ENCODE measurements at regions not wholly inside any gene's neighbourhood (a gene's known extent, or its start where the extent isn't known, plus 50 kb on each side); places are given as distances from the start of the nearest gene placed in this dataset.

- TF ChIP-seq, protein P1, sequence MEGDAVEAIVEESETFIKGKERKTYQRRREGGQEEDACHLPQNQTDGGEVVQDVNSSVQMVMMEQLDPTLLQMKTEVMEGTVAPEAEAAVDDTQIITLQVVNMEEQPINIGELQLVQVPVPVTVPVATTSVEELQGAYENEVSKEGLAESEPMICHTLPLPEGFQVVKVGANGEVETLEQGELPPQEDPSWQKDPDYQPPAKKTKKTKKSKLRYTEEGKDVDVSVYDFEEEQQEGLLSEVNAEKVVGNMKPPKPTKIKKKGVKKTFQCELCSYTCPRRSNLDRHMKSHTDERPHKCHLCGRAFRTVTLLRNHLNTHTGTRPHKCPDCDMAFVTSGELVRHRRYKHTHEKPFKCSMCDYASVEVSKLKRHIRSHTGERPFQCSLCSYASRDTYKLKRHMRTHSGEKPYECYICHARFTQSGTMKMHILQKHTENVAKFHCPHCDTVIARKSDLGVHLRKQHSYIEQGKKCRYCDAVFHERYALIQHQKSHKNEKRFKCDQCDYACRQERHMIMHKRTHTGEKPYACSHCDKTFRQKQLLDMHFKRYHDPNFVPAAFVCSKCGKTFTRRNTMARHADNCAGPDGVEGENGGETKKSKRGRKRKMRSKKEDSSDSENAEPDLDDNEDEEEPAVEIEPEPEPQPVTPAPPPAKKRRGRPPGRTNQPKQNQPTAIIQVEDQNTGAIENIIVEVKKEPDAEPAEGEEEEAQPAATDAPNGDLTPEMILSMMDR (IDR thresholded peaks at IDR 0.05): no peak
- TF ChIP-seq POLR2A (IDR thresholded peaks at IDR 0.05) (no peak), EP300 (IDR thresholded peaks at IDR 0.05) (no peak)
Observed at GRCh38 chr18:55732227-55733106, 144.5 kb upstream of the TCF4 start.

Data from ovary (tissue), 3 donors.